Calu3 (cell line): ENCODE measurements at regions not wholly inside any gene's neighbourhood (a gene's known extent, or its start where the extent isn't known, plus 50 kb on each side); places are given as distances from the start of the nearest gene placed in this dataset.
A peak's percentile ranks its signal among the peaks of the same experiment; 100 is the strongest.

Experiments
- BruUV-seq: library from RNA; stranded (reverse); fragments of 400-500 nt; replicated peaks from 2 replicates; lab custom pipeline; 2021; lab: Mats Ljungman, UMichigan
- CTCF ChIA-PET: fragments of 300-600 bp; sonication (Branson Sonifier 250); formaldehyde crosslinking; loops from one replicate; lab custom pipeline; 2022; ENCODE audit warnings: antibody characterized with exemption; lab: Charles Lee
- DNase-seq: peaks from one replicate; pipeline ENCODE4 v3.0.0; 2022
- H3K27ac Mint-ChIP-seq: one replicate; pipeline ENCODE4 v1.8.0; 2022; ENCODE audit warnings: mixed read lengths; ENCODE audit not compliant: unreplicated experiment
- H3K27me3 Mint-ChIP-seq: one replicate; pipeline ENCODE4 v1.8.0; 2022; ENCODE audit warnings: mixed read lengths; ENCODE audit not compliant: unreplicated experiment
- H3K36me3 Mint-ChIP-seq: one replicate; pipeline ENCODE4 v1.8.0; 2022; ENCODE audit warnings: mild to moderate bottlenecking, moderate library complexity, mixed read lengths; ENCODE audit not compliant: insufficient read depth, unreplicated experiment
- H3K4me1 Mint-ChIP-seq: one replicate; pipeline ENCODE4 v1.8.0; 2022; ENCODE audit warnings: mild to moderate bottlenecking, low read depth, mixed read lengths; ENCODE audit not compliant: unreplicated experiment
- H3K4me3 Mint-ChIP-seq: one replicate; pipeline ENCODE4 v1.8.0; 2022; ENCODE audit warnings: mild to moderate bottlenecking, low read depth, moderate library complexity, mixed read lengths; ENCODE audit not compliant: unreplicated experiment
- H3K9me3 Mint-ChIP-seq: one replicate; pipeline ENCODE4 v1.8.0; 2022; ENCODE audit warnings: low read depth, mixed read lengths; ENCODE audit not compliant: unreplicated experiment
- intact Hi-C: fragments of 100-400 bp; cut with micrococcal nuclease; formaldehyde crosslinking; loops from one replicate; pipeline ENCODE4 v1.10.0; 2022; ENCODE audit not compliant: unreplicated experiment
- TF ChIP-seq, protein P1 (sequence below): fragments of 200-600 bp; IDR thresholded peaks from one replicate; pipeline ENCODE4 v1.8.0; 2022; ENCODE audit warnings: antibody characterized with exemption; ENCODE audit not compliant: unreplicated experiment

DNA sequence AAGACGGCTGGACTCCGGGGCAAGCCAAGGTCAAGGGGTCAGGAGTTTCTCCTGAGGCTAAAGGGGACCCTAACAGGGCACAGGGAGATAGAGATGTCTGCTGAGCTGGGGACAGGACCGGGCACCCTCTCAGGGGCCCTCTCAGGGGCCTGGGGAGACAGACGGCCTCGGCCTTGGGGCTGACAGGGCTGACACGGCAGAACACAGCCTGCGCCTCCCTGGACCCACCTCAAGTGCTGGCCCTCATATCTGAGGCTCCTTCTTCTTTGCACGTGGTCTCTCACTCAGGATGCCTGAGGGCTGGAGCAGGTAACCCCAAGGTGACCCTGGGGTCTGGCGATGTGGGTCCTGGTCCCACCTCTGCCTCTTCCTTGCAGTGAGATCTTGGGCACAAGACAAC is 186.9 kb upstream of the TNRC6C start:
- Mint-ChIP-seq H3K4me1 (peaks cover 8% of the 10 kb centered on the region), H3K9me3 (no peaks in the 10 kb centered on the region), H3K27me3 (peaks cover 67% of the 10 kb centered on the region), H3K27ac (no peak overlapping the region), H3K36me3 (no peaks in the 10 kb centered on the region), H3K4me3 (no peak overlapping the region)
- DNase-seq, result no peak
- intact Hi-C loops, result no loop called here
- TF ChIP-seq, protein P1, sequence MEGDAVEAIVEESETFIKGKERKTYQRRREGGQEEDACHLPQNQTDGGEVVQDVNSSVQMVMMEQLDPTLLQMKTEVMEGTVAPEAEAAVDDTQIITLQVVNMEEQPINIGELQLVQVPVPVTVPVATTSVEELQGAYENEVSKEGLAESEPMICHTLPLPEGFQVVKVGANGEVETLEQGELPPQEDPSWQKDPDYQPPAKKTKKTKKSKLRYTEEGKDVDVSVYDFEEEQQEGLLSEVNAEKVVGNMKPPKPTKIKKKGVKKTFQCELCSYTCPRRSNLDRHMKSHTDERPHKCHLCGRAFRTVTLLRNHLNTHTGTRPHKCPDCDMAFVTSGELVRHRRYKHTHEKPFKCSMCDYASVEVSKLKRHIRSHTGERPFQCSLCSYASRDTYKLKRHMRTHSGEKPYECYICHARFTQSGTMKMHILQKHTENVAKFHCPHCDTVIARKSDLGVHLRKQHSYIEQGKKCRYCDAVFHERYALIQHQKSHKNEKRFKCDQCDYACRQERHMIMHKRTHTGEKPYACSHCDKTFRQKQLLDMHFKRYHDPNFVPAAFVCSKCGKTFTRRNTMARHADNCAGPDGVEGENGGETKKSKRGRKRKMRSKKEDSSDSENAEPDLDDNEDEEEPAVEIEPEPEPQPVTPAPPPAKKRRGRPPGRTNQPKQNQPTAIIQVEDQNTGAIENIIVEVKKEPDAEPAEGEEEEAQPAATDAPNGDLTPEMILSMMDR, result no peak
- no TSS peak for BruUV-seq
- CTCF ChIA-PET, result no interaction called here

DNA sequence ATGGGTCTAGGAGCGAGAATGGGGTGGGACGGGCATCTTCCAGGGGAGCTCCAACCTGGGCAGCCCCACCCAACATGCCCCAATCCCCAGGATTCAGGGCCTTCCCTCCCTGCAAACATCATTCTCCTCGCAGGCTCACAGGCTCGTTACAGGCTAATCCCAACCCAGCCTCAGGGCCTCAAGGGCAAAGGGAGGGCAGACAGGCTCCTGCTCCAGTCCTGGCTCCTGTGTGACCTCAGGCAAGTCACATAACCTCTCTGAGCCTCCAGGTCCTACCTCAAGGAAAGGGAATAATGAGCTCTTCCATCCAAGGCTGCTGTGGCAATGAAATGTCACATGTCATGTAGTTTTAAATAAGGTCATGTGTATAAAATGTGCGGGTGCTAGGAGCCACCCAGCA is 186.5 kb upstream of the TNRC6C start:
- Mint-ChIP-seq H3K9me3 (no peaks in the 10 kb centered on the region), H3K4me3 (no peak overlapping the region), H3K27me3 (peaks cover 63% of the 10 kb centered on the region), H3K4me1 (peaks cover 8% of the 10 kb centered on the region), H3K36me3 (no peaks in the 10 kb centered on the region), H3K27ac (no peak overlapping the region)
- intact Hi-C loops, result no loop called here
- no peak for DNase-seq
- TF ChIP-seq, protein P1, result no peak
- no TSS peak for BruUV-seq
- CTCF ChIA-PET, result no interaction called here

DNA sequence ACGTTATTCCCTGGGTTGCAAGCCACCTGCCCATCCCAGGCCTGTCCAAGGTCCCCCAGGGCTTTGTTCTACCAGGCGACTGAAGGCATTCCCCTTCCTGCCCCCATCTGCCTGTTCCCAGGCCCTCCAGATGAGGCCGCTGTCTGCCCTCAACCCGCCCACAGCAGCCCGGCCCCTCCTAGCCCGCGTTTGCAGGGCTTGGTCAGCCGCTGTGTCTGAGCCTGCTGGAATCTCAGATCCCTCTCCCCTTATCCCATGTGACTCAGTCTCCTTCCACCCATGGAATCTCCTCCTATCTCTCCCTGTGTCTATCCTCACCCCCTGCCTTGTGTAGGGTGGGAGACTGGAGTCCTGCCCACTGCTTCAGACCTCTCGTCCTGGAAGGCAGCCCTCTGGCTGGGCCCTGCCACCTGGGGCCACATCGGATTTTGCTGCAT is 186.0 kb upstream of the TNRC6C start:
- peak; percentile 79 for DNase-seq
- H3K9me3 Mint-ChIP-seq, result no peaks in the 10 kb centered on the region
- no TSS peak for BruUV-seq
- no peak overlapping the region for H3K4me3 Mint-ChIP-seq
- TF ChIP-seq, protein P1, result peak; percentile 58
- H3K4me1 Mint-ChIP-seq, result peaks cover 8% of the 10 kb centered on the region
- no peaks in the 10 kb centered on the region for H3K36me3 Mint-ChIP-seq
- H3K27me3 Mint-ChIP-seq, result peaks cover 59% of the 10 kb centered on the region
- H3K27ac Mint-ChIP-seq, result no peak overlapping the region
- CTCF ChIA-PET, result no interaction called here
- intact Hi-C loops, result no loop called here

DNA sequence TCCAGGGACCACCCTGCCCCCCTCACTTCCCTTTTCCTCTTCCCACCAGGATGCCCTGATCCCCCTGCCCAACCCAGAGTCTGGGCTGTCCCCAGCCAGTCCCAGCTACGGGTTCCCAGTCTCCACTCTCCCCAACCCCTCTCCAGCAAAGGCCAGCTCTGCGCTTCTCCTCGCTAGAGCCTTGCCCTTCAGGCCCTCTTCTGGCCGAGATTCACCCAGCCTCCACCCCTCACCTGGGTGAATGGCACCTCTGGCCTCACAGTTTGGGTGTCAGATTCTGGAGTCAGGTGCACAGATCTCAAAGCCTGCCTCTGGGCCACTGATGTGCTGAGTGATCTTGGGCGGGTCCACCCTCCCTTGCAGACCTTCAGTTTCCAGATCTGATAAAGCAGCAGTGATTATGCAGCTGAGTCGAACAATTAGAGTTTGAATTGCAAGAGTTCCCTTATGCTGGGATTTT is 185.6 kb upstream of the TNRC6C start:
- no peaks in the 10 kb centered on the region for H3K9me3 Mint-ChIP-seq
- CTCF ChIA-PET, result no interaction called here
- H3K27me3 Mint-ChIP-seq, result peaks cover 58% of the 10 kb centered on the region
- TF ChIP-seq, protein P1, result no peak
- peaks cover 8% of the 10 kb centered on the region for H3K4me1 Mint-ChIP-seq
- intact Hi-C loops, result no loop called here
- BruUV-seq, result no TSS peak
- DNase-seq, result no peak
- H3K36me3 Mint-ChIP-seq, result no peaks in the 10 kb centered on the region
- no peak overlapping the region for H3K4me3 Mint-ChIP-seq
- no peak overlapping the region for H3K27ac Mint-ChIP-seq
